NB4 (cell line): ENCODE measurements at regions not wholly inside any gene's neighbourhood (a gene's known extent, or its start where the extent isn't known, plus 50 kb on each side); places are given as distances from the start of the nearest gene placed in this dataset.

Experiments
- DNase-seq: peaks from one replicate; pipeline ENCODE4 v3.0.0; 2010; ENCODE audit warnings: low read depth
- H3K4me3 ChIP-seq: one replicate; pipeline ENCODE4 v1.5.1; 2011; ENCODE audit warnings: mild to moderate bottlenecking, low read depth, low read length, moderate library complexity
- CTCF ChIP-seq: IDR thresholded peaks from one replicate; pipeline ENCODE4 v1.5.1; 2012; ENCODE audit warnings: low read depth, low read length
- MAX ChIP-seq: IDR thresholded peaks from 2 replicates; pipeline ENCODE4 v1.6.1; 2011; ENCODE audit warnings: low read depth, low read length
- MYC ChIP-seq: IDR thresholded peaks from 2 replicates; pipeline ENCODE4 v1.6.1; 2011; ENCODE audit warnings: low read depth, low read length
- POLR2A ChIP-seq: IDR thresholded peaks from 2 replicates; pipeline ENCODE4 v1.6.1; 2011; ENCODE audit warnings: mild to moderate bottlenecking; ENCODE audit not compliant: insufficient read length; ENCODE audit errors: extremely low read depth

- H3K4me3 ChIP-seq: no peak overlapping the region
- DNase-seq: no peak
- TF ChIP-seq POLR2A (no peak), CTCF (no peak), MAX (no peak), MYC (no peak)
These were observed 411.1 kb upstream of the GRIA1 start for GRCh38 chr5:153079396-153079795.

GRCh38 chr5:153080940-153081339, 409.5 kb upstream of the GRIA1 start:
- no peak overlapping the region for H3K4me3 ChIP-seq
- DNase-seq: no peak
- TF ChIP-seq MYC (no peak), MAX (no peak), CTCF (no peak), POLR2A (no peak)

- no peak overlapping the region for H3K4me3 ChIP-seq
These were observed 409.1 kb upstream of the GRIA1 start for GRCh38 chr5:153081385-153081784.

GRCh38 chr5:153084511-153084910, 406.0 kb upstream of the GRIA1 start:
- H3K4me3 ChIP-seq: no peak overlapping the region
- TF ChIP-seq POLR2A (no peak), MYC (no peak), MAX (no peak), CTCF (no peak)
- DNase-seq: no peak

More at GRCh38 chr5:153081385-153081784, 409.1 kb upstream of the GRIA1 start:
- no peak for TF ChIP-seq MAX
- no peak for TF ChIP-seq MYC
- no peak for TF ChIP-seq CTCF
- no peak for TF ChIP-seq POLR2A
- DNase-seq: no peak

GRCh38 chr5:153086486-153086885, 404.0 kb upstream of the GRIA1 start:
- TF ChIP-seq CTCF (no peak), MYC (no peak), POLR2A (no peak), MAX (no peak)
- H3K4me3 ChIP-seq: no peak overlapping the region
- no peak for DNase-seq

- TF ChIP-seq CTCF (no peak), MAX (no peak), MYC (no peak), POLR2A (no peak)
- DNase-seq: no peak
- no peak overlapping the region for H3K4me3 ChIP-seq
These were observed 401.9 kb upstream of the GRIA1 start for GRCh38 chr5:153088538-153088937.
